ENCODE measurements at regions not wholly inside any gene's neighbourhood (a gene's known extent, or its start where the extent isn't known, plus 50 kb on each side); places are given as distances from the start of the nearest gene placed in this dataset.

DNA sequence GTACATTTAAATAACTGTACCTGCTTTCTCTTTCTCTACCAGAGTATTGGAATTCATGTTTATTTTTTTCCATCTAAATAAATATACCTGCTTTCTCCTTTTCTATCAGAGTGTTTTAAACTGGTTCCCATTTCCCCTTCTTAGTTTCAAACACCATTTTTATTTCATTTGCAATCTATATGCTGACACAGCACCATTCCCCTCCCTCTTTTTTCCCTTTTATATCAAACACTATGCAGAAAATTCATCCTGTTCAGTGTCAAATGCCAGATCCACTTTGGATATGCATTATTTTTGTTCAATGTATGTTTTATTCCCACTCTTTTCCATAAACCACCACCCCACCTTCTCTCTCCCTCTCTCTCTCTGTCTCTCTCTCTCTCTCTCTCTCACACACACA lies 85.8 kb upstream of the ST6GALNAC5 start:
- H3K27me3 Mint-ChIP-seq, result peaks cover 6% of the 10 kb centered on the region
- intact Hi-C loops (cut with micrococcal nuclease), result no loop called here
- H3K4me1 Mint-ChIP-seq (ENCODE audit: low read depth), result no peaks in the 10 kb centered on the region
- TF ChIP-seq, protein P1, sequence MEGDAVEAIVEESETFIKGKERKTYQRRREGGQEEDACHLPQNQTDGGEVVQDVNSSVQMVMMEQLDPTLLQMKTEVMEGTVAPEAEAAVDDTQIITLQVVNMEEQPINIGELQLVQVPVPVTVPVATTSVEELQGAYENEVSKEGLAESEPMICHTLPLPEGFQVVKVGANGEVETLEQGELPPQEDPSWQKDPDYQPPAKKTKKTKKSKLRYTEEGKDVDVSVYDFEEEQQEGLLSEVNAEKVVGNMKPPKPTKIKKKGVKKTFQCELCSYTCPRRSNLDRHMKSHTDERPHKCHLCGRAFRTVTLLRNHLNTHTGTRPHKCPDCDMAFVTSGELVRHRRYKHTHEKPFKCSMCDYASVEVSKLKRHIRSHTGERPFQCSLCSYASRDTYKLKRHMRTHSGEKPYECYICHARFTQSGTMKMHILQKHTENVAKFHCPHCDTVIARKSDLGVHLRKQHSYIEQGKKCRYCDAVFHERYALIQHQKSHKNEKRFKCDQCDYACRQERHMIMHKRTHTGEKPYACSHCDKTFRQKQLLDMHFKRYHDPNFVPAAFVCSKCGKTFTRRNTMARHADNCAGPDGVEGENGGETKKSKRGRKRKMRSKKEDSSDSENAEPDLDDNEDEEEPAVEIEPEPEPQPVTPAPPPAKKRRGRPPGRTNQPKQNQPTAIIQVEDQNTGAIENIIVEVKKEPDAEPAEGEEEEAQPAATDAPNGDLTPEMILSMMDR (IDR thresholded peaks at IDR 0.05), result no peak
- DNase-seq, result no peak
- ChIA-PET CTCF (no interaction called here), POLR2A (no interaction called here)
- ATAC-seq, result no peak
- H3K9me3 Mint-ChIP-seq, result no peaks in the 10 kb centered on the region
- H3K27ac Mint-ChIP-seq, result no peak overlapping the region
- no peaks in the 10 kb centered on the region for H3K36me3 Mint-ChIP-seq (ENCODE audit: low read depth)
- no peak overlapping the region for H3K4me3 Mint-ChIP-seq

DNA sequence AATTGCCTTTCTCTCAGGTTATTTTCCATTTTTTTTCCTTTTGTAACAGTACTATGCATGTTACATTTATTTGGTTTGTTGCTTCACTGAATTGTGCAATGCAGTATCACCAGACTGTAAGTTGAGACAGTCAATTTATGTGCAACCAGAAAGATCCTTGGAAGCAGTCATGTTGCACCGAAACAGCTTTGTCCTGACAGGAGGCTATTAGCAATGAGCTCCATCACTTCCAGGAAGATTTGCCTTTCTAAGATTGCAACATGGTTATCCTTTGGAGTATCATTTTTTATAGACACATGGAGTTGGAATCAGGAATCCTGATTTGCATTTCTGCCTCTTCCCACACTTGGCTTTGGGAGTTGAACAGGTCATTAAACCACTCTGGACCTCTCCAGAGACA lies 84.5 kb upstream of the ST6GALNAC5 start:
- Mint-ChIP-seq H3K4me3 (no peak overlapping the region), H3K4me1 (ENCODE audit: low read depth) (no peaks in the 10 kb centered on the region), H3K27me3 (peaks cover 8% of the 10 kb centered on the region), H3K27ac (no peak overlapping the region), H3K9me3 (no peaks in the 10 kb centered on the region), H3K36me3 (ENCODE audit: low read depth) (no peaks in the 10 kb centered on the region)
- ATAC-seq, result no peak
- CTCF ChIA-PET, result no interaction called here
- intact Hi-C loops (cut with micrococcal nuclease), result no loop called here
- POLR2A ChIA-PET, result no interaction called here
- TF ChIP-seq, protein P1 (IDR thresholded peaks at IDR 0.05), result no peak
- DNase-seq, result no peak

DNA sequence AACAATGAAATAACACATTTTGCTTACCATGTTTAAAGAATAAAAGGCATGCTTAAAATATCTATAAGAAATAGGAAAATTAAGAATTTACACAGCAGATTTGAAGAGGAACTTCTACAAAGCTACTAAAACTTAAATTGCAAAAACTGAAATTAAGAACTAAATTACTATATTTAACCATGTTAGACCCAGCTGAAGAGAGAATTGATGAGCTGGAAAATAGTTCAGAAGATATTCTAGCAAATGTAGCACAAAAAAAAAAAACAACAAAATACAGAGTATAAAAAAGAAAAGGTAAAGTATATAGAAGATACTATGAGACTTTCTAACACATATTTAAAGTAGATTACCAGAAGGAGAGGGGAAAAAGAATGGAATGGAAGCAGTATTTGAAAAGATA lies 82.8 kb upstream of the ST6GALNAC5 start:
- Mint-ChIP-seq H3K27me3 (peaks cover 8% of the 10 kb centered on the region), H3K36me3 (ENCODE audit: low read depth) (no peaks in the 10 kb centered on the region), H3K27ac (no peak overlapping the region), H3K4me1 (ENCODE audit: low read depth) (no peaks in the 10 kb centered on the region), H3K9me3 (no peaks in the 10 kb centered on the region), H3K4me3 (no peak overlapping the region)
- no peak for ATAC-seq
- intact Hi-C loops (cut with micrococcal nuclease), result no loop called here
- TF ChIP-seq, protein P1 (IDR thresholded peaks at IDR 0.05), result no peak
- no peak for DNase-seq
- ChIA-PET CTCF (no interaction called here), POLR2A (no interaction called here)

DNA sequence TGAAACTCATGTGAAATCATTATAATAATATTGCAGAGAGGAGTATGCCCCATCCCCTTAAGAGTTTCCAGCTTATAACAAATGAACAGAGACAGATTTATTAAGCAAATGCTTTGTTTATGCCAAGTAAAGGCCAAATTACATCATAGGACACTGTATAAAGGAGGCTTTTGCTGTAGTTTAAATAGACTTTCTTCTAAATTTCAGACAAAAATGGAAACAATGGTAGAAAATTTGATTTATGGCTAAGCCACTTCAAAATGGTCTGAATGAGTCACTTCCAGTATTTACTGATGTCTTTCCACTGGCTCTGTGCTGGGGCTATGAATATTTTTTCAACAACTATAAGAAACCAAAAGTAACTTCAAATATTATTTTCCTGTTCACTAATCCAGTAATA lies 81.1 kb upstream of the ST6GALNAC5 start:
- CTCF ChIA-PET, result interaction anchor here (0.6 kb wide), 1 partner anchor 460 kb away, joined by 3 read pairs; no protein-coding TSS in a partner anchor
- TF ChIP-seq, protein P1 (IDR thresholded peaks at IDR 0.05), result no peak
- H3K27ac Mint-ChIP-seq, result no peak overlapping the region
- DNase-seq (no peak), ATAC-seq (no peak)
- H3K4me3 Mint-ChIP-seq, result no peak overlapping the region
- peaks cover 6% of the 10 kb centered on the region for H3K27me3 Mint-ChIP-seq
- H3K4me1 Mint-ChIP-seq (ENCODE audit: low read depth), result no peaks in the 10 kb centered on the region
- intact Hi-C loops (cut with micrococcal nuclease), result no loop called here
- no peaks in the 10 kb centered on the region for H3K36me3 Mint-ChIP-seq (ENCODE audit: low read depth)
- POLR2A ChIA-PET, result no interaction called here
- no peaks in the 10 kb centered on the region for H3K9me3 Mint-ChIP-seq

DNA sequence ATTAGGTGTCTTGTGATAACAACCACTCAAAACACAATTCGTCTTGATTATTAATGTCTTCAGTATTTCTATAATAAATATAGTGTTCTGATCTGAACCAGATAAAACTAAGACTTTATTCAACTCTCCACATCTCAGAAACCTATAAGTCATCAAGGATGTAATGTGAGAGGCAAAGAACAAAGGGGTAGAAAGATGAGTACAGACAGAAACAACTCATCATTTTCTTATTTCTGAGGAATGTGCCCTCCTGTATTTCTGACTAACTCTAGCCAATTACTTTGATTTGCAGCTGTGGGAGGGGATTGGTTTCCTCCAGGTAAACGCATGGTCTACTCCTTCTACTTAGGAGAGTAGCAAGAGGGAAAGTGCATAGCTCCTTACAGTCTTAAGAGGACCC lies 73.7 kb upstream of the ST6GALNAC5 start:
- Mint-ChIP-seq H3K36me3 (ENCODE audit: low read depth) (no peaks in the 10 kb centered on the region), H3K27ac (no peak overlapping the region), H3K4me1 (ENCODE audit: low read depth) (no peaks in the 10 kb centered on the region), H3K9me3 (no peaks in the 10 kb centered on the region), H3K4me3 (no peak overlapping the region), H3K27me3 (peaks cover 3% of the 10 kb centered on the region)
- TF ChIP-seq, protein P1 (IDR thresholded peaks at IDR 0.05), result no peak
- intact Hi-C loops (cut with micrococcal nuclease), result no loop called here
- no peak for ATAC-seq
- POLR2A ChIA-PET, result interaction anchor here (0.6 kb wide), 1 partner anchor 22 kb away, joined by 3 read pairs; no protein-coding TSS in a partner anchor
- CTCF ChIA-PET, result no interaction called here
- no peak for DNase-seq

Measured in activated CD8-positive, alpha-beta T cell treated with anti-CD3 and anti-CD28 coated beads for 36 hours (primary cell).